Loucy (cell line): ENCODE measurements at regions not wholly inside any gene's neighbourhood (a gene's known extent, or its start where the extent isn't known, plus 50 kb on each side); places are given as distances from the start of the nearest gene placed in this dataset.

Experiments used
- CTCF ChIP-seq: fragments of 200-600 bp; sonication (generic); conservative IDR thresholded peaks from 2 replicates; pipeline ENCODE4 v1.5.1; 2014; ENCODE audit warnings: mild to moderate bottlenecking, antibody characterized with exemption, low read length
- EZH2phosphoT487 ChIP-seq: fragments of 200-600 bp; IDR thresholded peaks from 2 replicates; pipeline ENCODE4 v1.6.1; 2018; ENCODE audit warnings: antibody characterized with exemption, mild to moderate bottlenecking, moderate library complexity, borderline replicate concordance

DNA sequence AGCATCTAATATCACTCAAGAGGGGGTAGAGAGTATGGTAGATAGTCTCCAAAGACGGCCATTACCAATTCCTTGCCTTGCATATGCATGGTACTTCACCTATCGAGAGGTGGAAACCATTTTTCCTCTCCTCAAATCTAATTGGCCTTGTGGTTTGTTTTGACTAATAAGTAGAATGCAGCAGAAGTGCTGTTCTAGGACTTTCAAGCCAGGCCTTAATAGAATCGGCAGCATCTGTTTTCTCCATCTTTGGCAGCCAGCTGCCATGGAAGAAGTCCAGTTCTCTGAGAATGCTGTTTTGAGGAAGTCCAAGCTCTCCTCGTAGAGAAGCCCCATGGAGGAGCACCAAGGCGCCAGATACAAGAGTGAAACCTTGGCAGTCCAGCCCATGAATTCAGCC, 59.1 kb upstream of the RASGRP1 start:
- TF ChIP-seq CTCF = no peak
- no peak for TF ChIP-seq EZH2phosphoT487
